ENCODE measurements at regions not wholly inside any gene's neighbourhood (a gene's known extent, or its start where the extent isn't known, plus 50 kb on each side); places are given as distances from the start of the nearest gene placed in this dataset.

GRCh38 chr2:181131584-181131983, 151.2 kb downstream of the UBE2E3 start:
- TF ChIP-seq EZH2 (IDR thresholded peaks at IDR 0.05; ENCODE audit: borderline replicate concordance, low read depth, low read length, severe bottlenecking) (no peak), CTCF (IDR thresholded peaks at IDR 0.05; ENCODE audit: borderline replicate concordance, extremely low read depth, low read length, poor library complexity, severe bottlenecking) (no peak)
